ENCODE measurements at regions not wholly inside any gene's neighbourhood (a gene's known extent, or its start where the extent isn't known, plus 50 kb on each side); places are given as distances from the start of the nearest gene placed in this dataset.

- no peak for TF ChIP-seq CTCF (IDR thresholded peaks at IDR 0.05)
- no peak for TF ChIP-seq REST (IDR thresholded peaks at IDR 0.05; ENCODE audit: insufficient read depth in 1 of 2, low read depth in 2 of 2, low read length in 1 of 2)
- TF ChIP-seq POLR2AphosphoS5 (IDR thresholded peaks at IDR 0.05; ENCODE audit: low read depth, low read length) = no peak
- TF ChIP-seq SIN3A (IDR thresholded peaks at IDR 0.05; ENCODE audit: borderline replicate concordance, insufficient read depth, low read depth, low read length) = no peak
- TF ChIP-seq TCF7L2 (IDR thresholded peaks at IDR 0.05; ENCODE audit: low read depth, low read length) = no peak
Observed at GRCh38 chr22:49079027-49079725, 748.5 kb downstream of the BRD1 start.

All from Panc1 (cell line).